ENCODE measurements at regions not wholly inside any gene's neighbourhood (a gene's known extent, or its start where the extent isn't known, plus 50 kb on each side); places are given as distances from the start of the nearest gene placed in this dataset.

DNA sequence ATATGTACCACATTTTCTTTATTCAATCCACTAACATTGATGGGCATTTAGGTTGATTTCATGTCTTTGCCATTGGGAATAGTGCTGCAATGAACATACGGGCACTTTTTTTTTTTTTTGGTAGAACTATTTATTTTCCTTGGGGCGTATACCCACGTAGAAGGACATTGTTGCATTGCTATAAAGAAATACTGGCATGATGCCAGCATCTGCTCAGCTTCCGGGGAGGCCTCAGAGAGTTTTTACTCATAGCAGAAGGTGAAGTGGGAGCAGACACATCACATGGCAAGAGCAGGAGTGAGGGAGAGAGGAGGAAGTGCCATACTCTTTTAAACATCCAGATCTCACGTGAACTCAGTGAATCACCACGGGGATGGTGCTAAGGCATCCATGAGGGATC is 197.0 kb downstream of the SQOR start:
- H3K4me3 ChIP-seq (ENCODE audit: insufficient read depth, low read depth, low read length, poor library complexity, severe bottlenecking) = no peak overlapping the region
- no peaks in the 10 kb centered on the region for H3K27me3 ChIP-seq (replicated peaks; ENCODE audit: control insufficient read depth, insufficient read depth, low read length, poor library complexity, severe bottlenecking)
- DNase-seq = no peak
- H3K36me3 ChIP-seq (ENCODE audit: control insufficient read depth, insufficient read depth, low read length) = no peaks in the 10 kb centered on the region
- no peaks in the 10 kb centered on the region for H3K4me1 ChIP-seq (ENCODE audit: control insufficient read depth, insufficient read depth, low read length, poor library complexity, severe bottlenecking)
- H3K27ac ChIP-seq (ENCODE audit: insufficient read depth, low read length, poor library complexity, severe bottlenecking) = no peak overlapping the region
- no peaks in the 10 kb centered on the region for H3K9me3 ChIP-seq (ENCODE audit: control insufficient read depth, low read length)

DNA sequence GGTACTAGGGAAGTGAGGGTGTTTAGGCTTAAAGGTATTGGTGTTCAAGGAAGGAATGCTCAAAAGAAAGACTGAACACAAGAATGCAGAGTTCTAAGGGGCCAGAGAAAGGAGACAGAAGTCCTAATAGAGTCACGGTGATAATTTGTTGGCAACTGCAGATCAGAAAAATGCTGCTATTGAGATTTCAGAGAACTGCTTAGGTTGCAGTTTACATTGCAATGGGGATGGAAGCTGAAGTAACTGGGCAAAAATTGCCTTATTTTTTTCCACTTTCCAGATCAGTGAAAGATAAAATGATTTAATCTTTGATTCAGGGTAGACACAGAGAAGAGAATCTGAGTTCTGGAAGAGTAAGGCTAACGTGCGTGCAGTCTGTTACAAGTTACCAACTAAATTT is 199.8 kb downstream of the SQOR start:
- H3K9me3 ChIP-seq (ENCODE audit: control insufficient read depth, low read length) = no peaks in the 10 kb centered on the region
- no peak for DNase-seq
- H3K4me3 ChIP-seq (ENCODE audit: insufficient read depth, low read depth, low read length, poor library complexity, severe bottlenecking) = no peak overlapping the region
- H3K36me3 ChIP-seq (ENCODE audit: control insufficient read depth, insufficient read depth, low read length) = no peaks in the 10 kb centered on the region
- no peak overlapping the region for H3K27ac ChIP-seq (ENCODE audit: insufficient read depth, low read length, poor library complexity, severe bottlenecking)
- H3K27me3 ChIP-seq (replicated peaks; ENCODE audit: control insufficient read depth, insufficient read depth, low read length, poor library complexity, severe bottlenecking) = no peaks in the 10 kb centered on the region
- no peaks in the 10 kb centered on the region for H3K4me1 ChIP-seq (ENCODE audit: control insufficient read depth, insufficient read depth, low read length, poor library complexity, severe bottlenecking)

DNA sequence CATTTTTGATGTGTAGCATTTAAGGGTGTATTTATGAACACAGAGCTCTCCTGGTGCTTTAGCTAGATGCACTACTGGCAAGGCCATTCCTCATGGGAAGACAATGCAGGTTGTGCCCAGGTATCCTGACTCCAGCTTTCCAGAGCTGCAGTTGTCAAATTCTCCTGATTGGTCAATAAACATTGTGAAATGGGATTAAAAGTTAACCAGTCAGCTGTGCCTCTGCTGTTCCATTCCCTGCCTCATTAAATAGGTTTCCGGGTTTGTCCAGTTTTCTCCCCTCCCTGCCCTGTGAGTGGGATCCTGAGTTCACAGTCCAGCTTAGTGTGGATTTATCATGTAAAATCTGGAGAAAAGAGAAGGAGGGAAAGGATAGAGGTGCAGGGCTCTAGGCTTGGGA is 207.3 kb downstream of the SQOR start:
- no peak for DNase-seq
- H3K36me3 ChIP-seq (ENCODE audit: control insufficient read depth, insufficient read depth, low read length) = no peaks in the 10 kb centered on the region
- H3K9me3 ChIP-seq (ENCODE audit: control insufficient read depth, low read length) = no peaks in the 10 kb centered on the region
- H3K27ac ChIP-seq (ENCODE audit: insufficient read depth, low read length, poor library complexity, severe bottlenecking) = no peak overlapping the region
- no peaks in the 10 kb centered on the region for H3K4me1 ChIP-seq (ENCODE audit: control insufficient read depth, insufficient read depth, low read length, poor library complexity, severe bottlenecking)
- peaks cover 3% of the 10 kb centered on the region for H3K27me3 ChIP-seq (replicated peaks; ENCODE audit: control insufficient read depth, insufficient read depth, low read length, poor library complexity, severe bottlenecking)
- H3K4me3 ChIP-seq (ENCODE audit: insufficient read depth, low read depth, low read length, poor library complexity, severe bottlenecking) = no peak overlapping the region

DNA sequence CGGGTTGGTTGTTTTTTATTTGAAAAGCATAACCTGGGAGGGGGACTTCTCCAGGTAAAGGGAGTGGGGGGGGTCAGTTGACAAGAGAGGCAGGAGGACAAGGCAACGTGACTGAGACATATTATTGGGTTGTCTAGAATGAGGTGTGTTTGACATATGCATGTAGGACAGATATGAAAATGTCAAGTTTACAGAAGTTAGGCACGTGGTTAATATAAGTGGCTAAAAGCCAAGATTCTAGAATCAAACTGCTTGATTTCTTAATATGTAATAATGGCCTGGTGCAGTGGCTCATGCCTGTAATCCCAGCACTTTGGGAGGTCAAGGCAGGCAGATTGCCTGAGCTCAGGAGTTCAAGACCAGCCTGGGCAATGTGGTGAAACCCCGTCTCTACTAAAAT is 212.8 kb downstream of the SQOR start:
- H3K27me3 ChIP-seq (replicated peaks; ENCODE audit: control insufficient read depth, insufficient read depth, low read length, poor library complexity, severe bottlenecking) = peaks cover 3% of the 10 kb centered on the region

DNA sequence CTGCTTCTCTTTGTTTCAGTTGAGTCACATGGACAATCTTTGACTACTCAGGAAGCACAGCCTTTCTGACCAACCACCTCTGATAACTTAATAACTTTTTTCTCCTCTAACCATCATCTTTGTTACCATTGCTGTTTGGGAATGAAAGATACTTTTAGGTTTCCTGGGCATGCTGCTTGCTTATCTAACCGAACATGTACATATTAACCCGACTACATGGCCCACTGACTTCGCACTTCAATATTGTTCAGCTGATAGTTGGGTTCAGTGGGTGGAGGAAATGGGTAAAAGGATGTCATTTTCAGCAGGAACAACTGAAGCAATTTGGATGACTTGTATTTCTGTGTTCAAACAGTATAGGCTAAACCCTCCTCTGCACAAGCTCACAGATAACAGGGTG is 214.3 kb downstream of the SQOR start:
- Histone ChIP-seq H3K27ac (ENCODE audit: insufficient read depth, low read length, poor library complexity, severe bottlenecking) (no peak overlapping the region), H3K9me3 (ENCODE audit: control insufficient read depth, low read length) (no peaks in the 10 kb centered on the region), H3K36me3 (ENCODE audit: control insufficient read depth, insufficient read depth, low read length) (no peaks in the 10 kb centered on the region), H3K4me1 (ENCODE audit: control insufficient read depth, insufficient read depth, low read length, poor library complexity, severe bottlenecking) (no peaks in the 10 kb centered on the region), H3K27me3 (replicated peaks; ENCODE audit: control insufficient read depth, insufficient read depth, low read length, poor library complexity, severe bottlenecking) (no peaks in the 10 kb centered on the region), H3K4me3 (ENCODE audit: insufficient read depth, low read depth, low read length, poor library complexity, severe bottlenecking) (no peak overlapping the region)
- DNase-seq = no peak

More for the DNA sequence above, 212.8 kb downstream of the SQOR start:
- H3K4me1 ChIP-seq (ENCODE audit: control insufficient read depth, insufficient read depth, low read length, poor library complexity, severe bottlenecking) = no peaks in the 10 kb centered on the region
- no peak overlapping the region for H3K4me3 ChIP-seq (ENCODE audit: insufficient read depth, low read depth, low read length, poor library complexity, severe bottlenecking)
- H3K36me3 ChIP-seq (ENCODE audit: control insufficient read depth, insufficient read depth, low read length) = no peaks in the 10 kb centered on the region
- no peak for DNase-seq
- no peaks in the 10 kb centered on the region for H3K9me3 ChIP-seq (ENCODE audit: control insufficient read depth, low read length)
- H3K27ac ChIP-seq (ENCODE audit: insufficient read depth, low read length, poor library complexity, severe bottlenecking) = no peak overlapping the region

DNA sequence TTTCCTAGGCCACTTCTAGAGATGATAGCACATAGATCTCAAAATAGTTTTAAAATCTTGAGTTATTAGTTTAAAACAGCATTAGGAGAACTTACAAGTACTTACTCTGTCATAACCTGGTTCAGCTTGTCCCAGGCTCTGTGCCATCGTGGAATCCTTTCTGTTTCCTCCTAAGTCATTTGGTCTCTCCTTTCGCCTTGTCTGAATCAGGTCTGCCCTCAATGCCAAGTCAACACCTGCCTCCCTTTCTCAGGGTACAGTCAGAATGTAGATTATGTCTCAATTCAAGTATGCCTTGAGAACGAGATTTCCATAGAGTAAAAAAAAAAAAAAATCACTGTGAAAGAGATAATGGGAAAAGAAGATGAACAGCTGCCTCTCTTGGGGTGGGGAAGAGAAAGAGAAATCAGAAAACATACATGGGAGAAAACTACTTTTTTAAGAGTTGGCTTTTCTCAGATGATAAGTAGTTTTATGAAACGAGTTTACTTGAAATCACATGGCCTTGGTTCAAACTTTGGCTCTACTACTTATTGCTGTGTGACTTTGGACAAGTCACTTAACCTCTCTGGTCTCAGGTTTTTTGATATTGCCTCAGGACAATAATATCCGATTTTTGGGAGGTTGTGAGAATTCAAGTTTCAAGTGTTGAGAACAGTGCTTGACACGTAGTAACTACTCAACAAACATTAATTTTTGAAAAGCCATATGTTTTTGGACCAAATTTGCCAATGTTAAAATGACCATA is 219.8 kb downstream of the SQOR start:
- Histone ChIP-seq H3K4me1 (ENCODE audit: control insufficient read depth, insufficient read depth, low read length, poor library complexity, severe bottlenecking) (no peaks in the 10 kb centered on the region), H3K27ac (ENCODE audit: insufficient read depth, low read length, poor library complexity, severe bottlenecking) (no peak overlapping the region), H3K9me3 (ENCODE audit: control insufficient read depth, low read length) (no peaks in the 10 kb centered on the region), H3K4me3 (ENCODE audit: insufficient read depth, low read depth, low read length, poor library complexity, severe bottlenecking) (no peak overlapping the region), H3K36me3 (ENCODE audit: control insufficient read depth, insufficient read depth, low read length) (no peaks in the 10 kb centered on the region), H3K27me3 (replicated peaks; ENCODE audit: control insufficient read depth, insufficient read depth, low read length, poor library complexity, severe bottlenecking) (no peaks in the 10 kb centered on the region)
- no peak for DNase-seq

DNA sequence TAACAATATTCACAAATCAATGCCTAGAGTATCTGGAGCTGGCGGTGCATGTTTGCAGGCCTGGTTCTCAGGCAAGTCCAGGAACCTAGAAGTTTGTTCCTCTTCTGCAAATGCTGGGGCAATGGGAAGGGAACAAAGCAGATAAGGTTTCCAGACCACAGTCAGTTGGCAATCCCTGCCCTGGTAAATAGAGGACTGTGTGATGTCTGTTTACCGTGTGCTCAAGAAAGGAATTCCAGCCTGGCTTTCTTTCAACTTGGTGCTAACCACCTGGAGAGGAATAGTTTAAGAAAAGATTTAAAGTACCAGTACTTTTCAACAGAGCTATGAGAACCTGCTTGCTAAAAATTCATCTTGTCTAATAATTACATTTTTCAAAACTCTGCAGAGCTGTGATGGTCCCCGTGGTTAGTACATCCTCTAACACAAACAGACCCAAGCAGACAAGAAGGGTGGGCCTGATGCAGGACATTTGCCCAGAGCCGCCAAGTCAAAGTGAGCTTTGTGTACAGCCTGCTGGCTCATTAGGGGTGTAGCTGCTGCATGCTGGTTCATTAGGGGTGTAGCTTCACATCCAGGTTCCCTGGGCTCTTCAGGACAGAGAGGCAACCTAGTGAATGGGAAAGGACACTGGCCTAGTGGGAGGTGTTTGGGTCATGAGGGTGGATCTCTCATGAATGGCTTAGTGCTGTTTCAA is 220.5 kb downstream of the SQOR start:
- DNase-seq = no peak
- no peak overlapping the region for H3K4me3 ChIP-seq (ENCODE audit: insufficient read depth, low read depth, low read length, poor library complexity, severe bottlenecking)
- no peaks in the 10 kb centered on the region for H3K9me3 ChIP-seq (ENCODE audit: control insufficient read depth, low read length)
- no peak overlapping the region for H3K27ac ChIP-seq (ENCODE audit: insufficient read depth, low read length, poor library complexity, severe bottlenecking)
- no peaks in the 10 kb centered on the region for H3K4me1 ChIP-seq (ENCODE audit: control insufficient read depth, insufficient read depth, low read length, poor library complexity, severe bottlenecking)
- no peaks in the 10 kb centered on the region for H3K27me3 ChIP-seq (replicated peaks; ENCODE audit: control insufficient read depth, insufficient read depth, low read length, poor library complexity, severe bottlenecking)
- no peaks in the 10 kb centered on the region for H3K36me3 ChIP-seq (ENCODE audit: control insufficient read depth, insufficient read depth, low read length)

DNA sequence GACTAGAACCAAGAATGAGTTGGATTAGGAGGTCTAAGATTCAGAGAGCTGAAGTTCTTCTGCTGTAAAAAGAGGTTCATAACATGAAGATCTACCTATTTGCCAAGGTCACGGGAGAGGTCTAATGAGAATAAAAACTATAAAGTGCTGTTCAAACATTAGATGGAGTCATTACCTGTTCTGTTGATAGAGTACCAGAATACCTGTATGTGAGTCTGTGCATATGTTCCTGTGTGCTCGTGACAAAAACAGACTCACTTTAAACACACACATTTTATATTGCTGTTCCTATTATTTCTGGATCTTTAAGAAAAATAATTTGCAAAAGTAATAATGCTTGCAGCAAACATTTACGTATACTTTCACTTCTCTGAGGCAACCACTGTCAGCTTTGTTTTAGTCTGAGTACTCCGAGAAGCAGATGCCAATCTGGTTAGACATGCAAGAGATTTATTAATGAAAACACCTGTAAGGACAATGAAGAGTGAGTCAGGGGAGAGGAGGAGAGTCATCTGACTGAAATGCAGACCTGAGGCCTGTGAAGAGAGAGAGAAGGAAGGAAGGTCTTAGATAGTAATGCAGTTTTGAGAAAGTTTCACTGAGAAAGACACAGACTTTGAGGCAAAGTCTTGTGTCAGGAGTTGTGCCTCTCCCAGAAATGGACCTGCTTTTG is 221.2 kb downstream of the SQOR start:
- DNase-seq = no peak
- Histone ChIP-seq H3K27me3 (replicated peaks; ENCODE audit: control insufficient read depth, insufficient read depth, low read length, poor library complexity, severe bottlenecking) (no peaks in the 10 kb centered on the region), H3K4me1 (ENCODE audit: control insufficient read depth, insufficient read depth, low read length, poor library complexity, severe bottlenecking) (no peaks in the 10 kb centered on the region), H3K27ac (ENCODE audit: insufficient read depth, low read length, poor library complexity, severe bottlenecking) (no peak overlapping the region), H3K4me3 (ENCODE audit: insufficient read depth, low read depth, low read length, poor library complexity, severe bottlenecking) (no peak overlapping the region), H3K36me3 (ENCODE audit: control insufficient read depth, insufficient read depth, low read length) (no peaks in the 10 kb centered on the region), H3K9me3 (ENCODE audit: control insufficient read depth, low read length) (no peaks in the 10 kb centered on the region)

DNA sequence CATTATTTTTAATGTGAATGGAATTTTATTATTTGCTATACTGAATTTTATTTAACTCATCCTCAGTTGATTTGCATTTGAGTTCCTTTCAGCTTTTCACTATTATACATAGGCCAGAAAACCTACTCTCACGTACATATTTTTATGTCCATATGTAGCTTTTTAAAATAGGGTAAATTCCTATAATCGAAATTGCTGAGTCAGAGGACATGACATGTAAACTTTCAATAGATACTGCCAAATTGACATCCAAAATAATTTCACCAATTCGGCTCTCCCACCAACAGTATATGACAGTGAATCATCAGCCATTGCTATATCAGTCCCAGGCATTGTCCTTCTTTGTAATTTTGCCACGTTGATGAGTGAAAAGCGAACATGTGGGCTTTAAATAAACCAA is 222.5 kb downstream of the SQOR start:
- no peaks in the 10 kb centered on the region for H3K9me3 ChIP-seq (ENCODE audit: control insufficient read depth, low read length)

DNA sequence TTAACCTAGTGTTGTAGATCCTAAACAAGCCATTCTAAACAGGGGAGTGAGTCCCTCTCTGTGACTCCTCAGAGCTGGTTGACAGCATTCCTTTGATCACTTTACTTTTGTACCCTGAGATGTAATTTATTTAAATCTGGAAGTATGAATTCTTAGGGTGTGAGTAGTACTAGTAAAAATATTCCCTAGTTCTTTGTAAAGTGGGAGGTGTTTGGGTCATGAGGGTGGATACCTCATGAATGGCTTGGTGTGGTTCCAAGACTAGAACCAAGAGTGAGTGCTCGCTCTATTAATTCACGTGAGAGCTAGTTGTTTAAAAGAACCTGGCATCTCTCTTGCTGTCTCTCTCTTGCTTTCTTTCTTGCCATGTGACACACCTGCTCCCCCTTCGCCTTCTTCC is 223.7 kb downstream of the SQOR start:
- H3K4me3 ChIP-seq (ENCODE audit: insufficient read depth, low read depth, low read length, poor library complexity, severe bottlenecking) = no peak overlapping the region
- DNase-seq = no peak
- no peaks in the 10 kb centered on the region for H3K36me3 ChIP-seq (ENCODE audit: control insufficient read depth, insufficient read depth, low read length)
- no peaks in the 10 kb centered on the region for H3K4me1 ChIP-seq (ENCODE audit: control insufficient read depth, insufficient read depth, low read length, poor library complexity, severe bottlenecking)
- no peak overlapping the region for H3K27ac ChIP-seq (ENCODE audit: insufficient read depth, low read length, poor library complexity, severe bottlenecking)
- H3K27me3 ChIP-seq (replicated peaks; ENCODE audit: control insufficient read depth, insufficient read depth, low read length, poor library complexity, severe bottlenecking) = no peaks in the 10 kb centered on the region
- H3K9me3 ChIP-seq (ENCODE audit: control insufficient read depth, low read length) = no peaks in the 10 kb centered on the region

More for the DNA sequence above, 222.5 kb downstream of the SQOR start:
- no peaks in the 10 kb centered on the region for H3K27me3 ChIP-seq (replicated peaks; ENCODE audit: control insufficient read depth, insufficient read depth, low read length, poor library complexity, severe bottlenecking)
- H3K36me3 ChIP-seq (ENCODE audit: control insufficient read depth, insufficient read depth, low read length) = no peaks in the 10 kb centered on the region
- no peak overlapping the region for H3K27ac ChIP-seq (ENCODE audit: insufficient read depth, low read length, poor library complexity, severe bottlenecking)
- H3K4me3 ChIP-seq (ENCODE audit: insufficient read depth, low read depth, low read length, poor library complexity, severe bottlenecking) = no peak overlapping the region
- no peak for DNase-seq
- no peaks in the 10 kb centered on the region for H3K4me1 ChIP-seq (ENCODE audit: control insufficient read depth, insufficient read depth, low read length, poor library complexity, severe bottlenecking)
